ENCODE measurements at regions not wholly inside any gene's neighbourhood (a gene's known extent, or its start where the extent isn't known, plus 50 kb on each side); places are given as distances from the start of the nearest gene placed in this dataset.

DNA sequence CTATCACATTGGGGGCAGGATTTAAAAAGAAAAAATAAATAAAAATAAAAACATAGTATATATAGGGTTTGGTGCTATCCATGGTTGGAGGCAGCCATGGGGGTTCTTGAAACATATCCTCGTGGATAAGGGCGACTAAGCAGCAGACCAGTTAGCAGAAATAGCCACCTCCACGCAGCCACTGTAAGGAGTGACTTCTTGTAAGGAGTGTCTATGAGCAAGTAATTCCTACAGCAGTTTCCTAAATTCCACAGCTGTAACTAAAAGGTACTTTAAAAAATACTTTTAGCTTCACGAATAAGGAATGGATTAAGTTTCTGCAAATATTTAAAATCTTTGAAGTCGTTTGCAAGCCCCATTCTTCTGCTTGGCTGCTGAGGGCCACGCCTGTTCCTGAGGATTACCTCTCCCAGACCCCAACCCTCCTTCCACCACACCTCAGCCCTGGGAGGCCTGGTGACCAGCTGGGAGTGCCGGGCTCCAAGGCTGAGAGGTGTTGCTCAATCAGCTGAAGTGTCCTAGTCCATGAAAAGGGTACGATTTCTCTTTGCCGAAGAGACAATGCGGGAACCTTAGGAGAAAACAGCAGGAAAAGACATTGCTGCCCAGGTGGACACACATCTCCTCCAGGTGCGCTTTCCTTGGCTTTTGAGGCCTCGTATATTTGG lies 115.3 kb downstream of the ADSS2 start:
- Histone ChIP-seq H3K9me3 (ENCODE audit: low read depth) (no peaks in the 10 kb centered on the region), H3K4me3 (no peak overlapping the region), H3K27ac (no peak overlapping the region), H3K36me3 (no peaks in the 10 kb centered on the region), H3K4me1 (ENCODE audit: low read depth) (no peaks in the 10 kb centered on the region), H3K27me3 (no peaks in the 10 kb centered on the region)
- TF ChIP-seq, protein P1, sequence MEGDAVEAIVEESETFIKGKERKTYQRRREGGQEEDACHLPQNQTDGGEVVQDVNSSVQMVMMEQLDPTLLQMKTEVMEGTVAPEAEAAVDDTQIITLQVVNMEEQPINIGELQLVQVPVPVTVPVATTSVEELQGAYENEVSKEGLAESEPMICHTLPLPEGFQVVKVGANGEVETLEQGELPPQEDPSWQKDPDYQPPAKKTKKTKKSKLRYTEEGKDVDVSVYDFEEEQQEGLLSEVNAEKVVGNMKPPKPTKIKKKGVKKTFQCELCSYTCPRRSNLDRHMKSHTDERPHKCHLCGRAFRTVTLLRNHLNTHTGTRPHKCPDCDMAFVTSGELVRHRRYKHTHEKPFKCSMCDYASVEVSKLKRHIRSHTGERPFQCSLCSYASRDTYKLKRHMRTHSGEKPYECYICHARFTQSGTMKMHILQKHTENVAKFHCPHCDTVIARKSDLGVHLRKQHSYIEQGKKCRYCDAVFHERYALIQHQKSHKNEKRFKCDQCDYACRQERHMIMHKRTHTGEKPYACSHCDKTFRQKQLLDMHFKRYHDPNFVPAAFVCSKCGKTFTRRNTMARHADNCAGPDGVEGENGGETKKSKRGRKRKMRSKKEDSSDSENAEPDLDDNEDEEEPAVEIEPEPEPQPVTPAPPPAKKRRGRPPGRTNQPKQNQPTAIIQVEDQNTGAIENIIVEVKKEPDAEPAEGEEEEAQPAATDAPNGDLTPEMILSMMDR (IDR thresholded peaks at IDR 0.05; ENCODE audit: low read depth, low read length): no peak
- DNase-seq (ENCODE audit: low read depth in 1 of 2, low spot score in 1 of 2): no peak

DNA sequence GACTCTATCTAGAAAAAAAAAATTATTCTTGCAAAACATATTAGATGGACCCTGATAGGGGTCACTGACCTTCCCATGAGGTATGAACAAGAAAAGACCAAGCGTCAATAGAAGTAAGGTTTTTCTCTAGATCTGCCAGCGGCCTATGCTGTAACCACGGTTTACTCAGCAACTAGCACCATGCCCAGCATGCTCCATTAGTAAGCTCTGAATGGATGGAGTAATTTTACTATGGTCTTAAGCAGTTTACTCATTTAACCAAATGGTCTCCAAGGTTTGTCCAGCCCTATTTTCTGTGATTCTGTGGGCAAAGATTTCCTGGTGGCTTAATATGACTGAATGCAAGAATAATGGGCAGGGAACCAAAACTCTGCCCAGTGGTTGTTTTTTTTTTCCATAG lies 113.9 kb downstream of the ADSS2 start:
- no peak overlapping the region for H3K27ac ChIP-seq
- H3K4me1 ChIP-seq (ENCODE audit: low read depth): no peaks in the 10 kb centered on the region
- no peaks in the 10 kb centered on the region for H3K9me3 ChIP-seq (ENCODE audit: low read depth)
- TF ChIP-seq, protein P1 (IDR thresholded peaks at IDR 0.05; ENCODE audit: low read depth, low read length): no peak
- no peak for DNase-seq (ENCODE audit: low read depth in 1 of 2, low spot score in 1 of 2)
- H3K4me3 ChIP-seq: no peak overlapping the region
- no peaks in the 10 kb centered on the region for H3K27me3 ChIP-seq
- no peaks in the 10 kb centered on the region for H3K36me3 ChIP-seq

DNA sequence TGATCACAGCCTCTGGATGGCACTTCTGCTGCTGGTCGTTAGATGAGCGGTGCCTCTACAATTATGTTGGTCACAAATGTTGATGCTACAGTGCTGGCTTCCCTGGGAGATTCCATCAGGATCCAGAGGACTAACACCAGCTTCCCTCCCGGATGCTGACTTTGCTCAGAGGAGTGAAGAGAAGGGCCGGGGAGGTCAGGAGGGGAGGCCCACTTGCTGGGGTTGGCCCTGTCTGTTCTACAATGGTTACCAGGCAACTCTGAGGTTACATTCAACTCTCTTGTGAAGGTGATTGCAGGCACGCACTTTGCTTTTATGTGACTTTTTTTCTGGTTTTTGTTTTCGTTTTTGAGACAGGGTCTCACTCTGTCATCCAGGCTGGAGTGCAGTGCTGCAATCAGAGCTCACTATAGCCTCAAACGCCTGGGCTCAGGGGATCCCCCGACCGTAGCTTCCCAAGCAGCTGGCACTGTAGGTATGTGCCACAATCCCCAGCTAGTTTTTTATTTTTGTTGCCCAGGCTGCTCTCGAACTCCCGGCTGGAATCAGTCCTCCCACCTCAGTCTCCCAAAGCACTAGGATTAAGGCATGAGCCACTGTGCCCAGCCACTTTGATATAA lies 112.5 kb downstream of the ADSS2 start:
- Histone ChIP-seq H3K4me1 (ENCODE audit: low read depth) (no peaks in the 10 kb centered on the region), H3K36me3 (no peaks in the 10 kb centered on the region), H3K9me3 (ENCODE audit: low read depth) (no peaks in the 10 kb centered on the region), H3K4me3 (no peak overlapping the region), H3K27me3 (no peaks in the 10 kb centered on the region), H3K27ac (no peak overlapping the region)
- TF ChIP-seq, protein P1 (IDR thresholded peaks at IDR 0.05; ENCODE audit: low read depth, low read length): no peak
- no peak for DNase-seq (ENCODE audit: low read depth in 1 of 2, low spot score in 1 of 2)

DNA sequence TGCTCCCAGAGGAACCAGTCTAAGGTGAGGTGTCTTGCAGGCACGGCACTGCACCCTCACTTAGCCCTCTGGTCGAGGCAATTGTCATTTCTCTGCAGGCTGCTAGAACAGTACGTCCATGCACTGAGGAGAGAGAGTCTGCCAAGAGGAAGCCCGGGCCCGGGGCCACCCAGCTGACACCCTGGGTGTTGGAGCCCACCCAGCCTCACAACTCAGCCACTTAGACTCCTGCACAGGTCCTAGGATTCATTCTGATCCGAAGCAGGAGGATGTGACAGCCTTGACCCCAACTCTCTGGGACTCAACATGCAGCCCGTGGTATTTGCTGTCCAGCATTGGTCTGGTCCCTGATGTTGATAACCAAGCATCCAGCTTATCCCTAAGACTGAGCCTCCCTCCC lies 111.9 kb downstream of the ADSS2 start:
- H3K4me1 ChIP-seq (ENCODE audit: low read depth): no peaks in the 10 kb centered on the region
- DNase-seq (ENCODE audit: low read depth in 1 of 2, low spot score in 1 of 2): no peak
- no peak overlapping the region for H3K4me3 ChIP-seq
- H3K27me3 ChIP-seq: no peaks in the 10 kb centered on the region
- no peak overlapping the region for H3K27ac ChIP-seq
- no peaks in the 10 kb centered on the region for H3K36me3 ChIP-seq
- no peaks in the 10 kb centered on the region for H3K9me3 ChIP-seq (ENCODE audit: low read depth)
- TF ChIP-seq, protein P1 (IDR thresholded peaks at IDR 0.05; ENCODE audit: low read depth, low read length): no peak

DNA sequence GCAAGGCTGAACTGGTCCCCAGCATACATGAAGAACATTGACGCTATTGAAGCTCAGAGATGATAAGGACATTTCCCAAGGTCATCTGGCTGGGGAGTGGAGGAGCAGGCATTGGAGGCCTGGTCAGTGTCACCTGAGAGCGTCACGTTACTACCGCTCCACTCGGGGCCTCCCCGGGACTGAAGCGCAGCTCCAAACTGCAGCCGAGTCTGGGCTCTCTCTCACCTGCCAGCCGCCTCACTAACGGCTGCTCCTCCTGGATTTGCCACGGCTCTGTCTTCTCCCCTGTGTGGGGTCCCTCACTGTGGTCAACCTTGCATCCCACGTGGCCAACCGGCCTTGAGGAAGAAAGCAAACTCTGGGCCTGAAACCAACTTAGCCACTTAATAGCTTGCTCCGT lies 111.3 kb downstream of the ADSS2 start:
- H3K36me3 ChIP-seq: no peaks in the 10 kb centered on the region
- no peak overlapping the region for H3K4me3 ChIP-seq
- TF ChIP-seq, protein P1 (IDR thresholded peaks at IDR 0.05; ENCODE audit: low read depth, low read length): no peak
- H3K9me3 ChIP-seq (ENCODE audit: low read depth): no peaks in the 10 kb centered on the region
- no peak overlapping the region for H3K27ac ChIP-seq
- no peaks in the 10 kb centered on the region for H3K4me1 ChIP-seq (ENCODE audit: low read depth)
- no peak for DNase-seq (ENCODE audit: low read depth in 1 of 2, low spot score in 1 of 2)
- H3K27me3 ChIP-seq: no peaks in the 10 kb centered on the region
